ENCODE measurements at regions not wholly inside any gene's neighbourhood (a gene's known extent, or its start where the extent isn't known, plus 50 kb on each side); places are given as distances from the start of the nearest gene placed in this dataset.
A peak's percentile ranks its signal among the peaks of the same experiment; 100 is the strongest.

GRCh38 chr4:176970853-176971252 lies 178.1 kb upstream of the VEGFC start:
- no peaks in the 10 kb centered on the region for H3K9me3 ChIP-seq (ENCODE audit: low read depth)
- H3K27ac ChIP-seq, result no peak overlapping the region
- H3K4me3 ChIP-seq, result no peak overlapping the region
- H3K36me3 ChIP-seq, result no peaks in the 10 kb centered on the region
- peaks cover 8% of the 10 kb centered on the region for H3K4me1 ChIP-seq (ENCODE audit: low read depth)
- no peaks in the 10 kb centered on the region for H3K27me3 ChIP-seq
- TF ChIP-seq CTCF (IDR thresholded peaks at IDR 0.05; ENCODE audit: low read depth, low read length), result no peak
- no peak for DNase-seq (ENCODE audit: low read depth in 1 of 2, low spot score in 1 of 2)

GRCh38 chr4:176971576-176972115 lies 178.9 kb upstream of the VEGFC start:
- no peak overlapping the region for H3K27ac ChIP-seq
- no peak for TF ChIP-seq CTCF (IDR thresholded peaks at IDR 0.05; ENCODE audit: low read depth, low read length)
- no peaks in the 10 kb centered on the region for H3K9me3 ChIP-seq (ENCODE audit: low read depth)
- no peak for DNase-seq (ENCODE audit: low read depth in 1 of 2, low spot score in 1 of 2)
- no peak overlapping the region for H3K4me3 ChIP-seq
- no peaks in the 10 kb centered on the region for H3K27me3 ChIP-seq
- H3K4me1 ChIP-seq (ENCODE audit: low read depth), result peaks cover 8% of the 10 kb centered on the region
- H3K36me3 ChIP-seq, result no peaks in the 10 kb centered on the region

GRCh38 chr4:176979416-176979815 lies 186.7 kb upstream of the VEGFC start:
- no peak for TF ChIP-seq CTCF (IDR thresholded peaks at IDR 0.05; ENCODE audit: low read depth, low read length)
- Histone ChIP-seq H3K27ac (no peak overlapping the region), H3K4me1 (ENCODE audit: low read depth) (peaks cover 18% of the 10 kb centered on the region), H3K27me3 (no peaks in the 10 kb centered on the region), H3K36me3 (no peaks in the 10 kb centered on the region), H3K4me3 (no peak overlapping the region), H3K9me3 (ENCODE audit: low read depth) (no peaks in the 10 kb centered on the region)
- DNase-seq (ENCODE audit: low read depth in 1 of 2, low spot score in 1 of 2), result peak in 1 of 2 donors; percentile 48

GRCh38 chr4:176981074-176981473 lies 188.4 kb upstream of the VEGFC start:
- no peaks in the 10 kb centered on the region for H3K36me3 ChIP-seq
- H3K4me1 ChIP-seq (ENCODE audit: low read depth), result peaks cover 18% of the 10 kb centered on the region
- no peak overlapping the region for H3K4me3 ChIP-seq

GRCh38 chr4:176981551-176981950 lies 188.8 kb upstream of the VEGFC start:
- DNase-seq (ENCODE audit: low read depth in 1 of 2, low spot score in 1 of 2), result peak in 1 of 2 donors; percentile 89
- Histone ChIP-seq H3K9me3 (ENCODE audit: low read depth) (no peaks in the 10 kb centered on the region), H3K36me3 (no peaks in the 10 kb centered on the region), H3K4me1 (ENCODE audit: low read depth) (peaks cover 18% of the 10 kb centered on the region), H3K4me3 (no peak overlapping the region), H3K27ac (no peak overlapping the region), H3K27me3 (no peaks in the 10 kb centered on the region)
- no peak for TF ChIP-seq CTCF (IDR thresholded peaks at IDR 0.05; ENCODE audit: low read depth, low read length)

More at GRCh38 chr4:176981074-176981473, 188.4 kb upstream of the VEGFC start:
- Histone ChIP-seq H3K27me3 (no peaks in the 10 kb centered on the region), H3K9me3 (ENCODE audit: low read depth) (no peaks in the 10 kb centered on the region), H3K27ac (no peak overlapping the region)
- no peak for DNase-seq (ENCODE audit: low read depth in 1 of 2, low spot score in 1 of 2)
- no peak for TF ChIP-seq CTCF (IDR thresholded peaks at IDR 0.05; ENCODE audit: low read depth, low read length)
